Right atrium auricular region (tissue), 2 donors: ENCODE measurements at regions not wholly inside any gene's neighbourhood (a gene's known extent, or its start where the extent isn't known, plus 50 kb on each side); places are given as distances from the start of the nearest gene placed in this dataset.

Experiments used
- DNase-seq: peaks from one replicate; pipeline ENCODE4 v3.0.0-alpha.2; 2019; ENCODE audit warnings: low spot score
- H3K27ac ChIP-seq, 2 donors: fragments of 200-600 bp; sonication (generic); 1 replicate in 1 of 2; 2 replicates in 1 of 2; pipeline ENCODE4 v1.5.1; 2016 to 2019
- H3K27me3 ChIP-seq, 2 donors: fragments of 200-600 bp; sonication (generic); one replicate each; pipeline versions ENCODE4 v1.5.1 to v1.6.0; 2017 to 2019
- H3K36me3 ChIP-seq: fragments of 200-600 bp; sonication (generic); one replicate; pipeline ENCODE4 v1.5.1; 2016
- H3K4me1 ChIP-seq, 2 donors: fragments of 200-600 bp; sonication (generic); one replicate each; pipeline versions ENCODE4 v1.5.1 to v1.6.0; 2017 to 2019
- H3K4me3 ChIP-seq, 2 donors: fragments of 200-600 bp; sonication (generic); 1 replicate in 1 of 2; 2 replicates in 1 of 2; pipeline ENCODE4 v1.5.1; 2017 to 2019; ENCODE audit warnings: mild to moderate bottlenecking in 1 of 2, moderate library complexity in 1 of 2
- H3K9me3 ChIP-seq, 2 donors: fragments of 200-600 bp; sonication (generic); one replicate each; pipeline ENCODE4 v1.5.1; 2019
- CTCF ChIP-seq, 2 donors: fragments of 200-600 bp; sonication (generic); IDR thresholded peaks; one replicate each; pipeline ENCODE4 v1.5.1; 2019; ENCODE audit warnings: antibody characterized with exemption in 2 of 2

GRCh38 chr12:61384511-61384910 lies 875.7 kb upstream of the USP15 start:
- Histone ChIP-seq H3K27me3 (no peaks in the 10 kb centered on the region), H3K4me1 (no peaks in the 10 kb centered on the region), H3K27ac (no peak overlapping the region), H3K36me3 (no peaks in the 10 kb centered on the region), H3K9me3 (no peaks in the 10 kb centered on the region), H3K4me3 (no peak overlapping the region)
- no peak for DNase-seq
- TF ChIP-seq CTCF (IDR thresholded peaks at IDR 0.05), result no peak

- Histone ChIP-seq H3K9me3 (no peaks in the 10 kb centered on the region), H3K27ac (no peak overlapping the region), H3K27me3 (no peaks in the 10 kb centered on the region), H3K4me3 (no peak overlapping the region), H3K4me1 (no peaks in the 10 kb centered on the region), H3K36me3 (no peaks in the 10 kb centered on the region)
- TF ChIP-seq CTCF (IDR thresholded peaks at IDR 0.05), result no peak
- no peak for DNase-seq
Measured at GRCh38 chr12:61385771-61386170, 874.4 kb upstream of the USP15 start.

GRCh38 chr12:61397668-61398067 lies 862.5 kb upstream of the USP15 start:
- no peak for TF ChIP-seq CTCF (IDR thresholded peaks at IDR 0.05)
- H3K4me1 ChIP-seq, result no peaks in the 10 kb centered on the region
- H3K27me3 ChIP-seq, result no peaks in the 10 kb centered on the region
- H3K36me3 ChIP-seq, result no peaks in the 10 kb centered on the region
- no peaks in the 10 kb centered on the region for H3K9me3 ChIP-seq
- H3K27ac ChIP-seq, result no peak overlapping the region
- H3K4me3 ChIP-seq, result no peak overlapping the region
- no peak for DNase-seq

DNA sequence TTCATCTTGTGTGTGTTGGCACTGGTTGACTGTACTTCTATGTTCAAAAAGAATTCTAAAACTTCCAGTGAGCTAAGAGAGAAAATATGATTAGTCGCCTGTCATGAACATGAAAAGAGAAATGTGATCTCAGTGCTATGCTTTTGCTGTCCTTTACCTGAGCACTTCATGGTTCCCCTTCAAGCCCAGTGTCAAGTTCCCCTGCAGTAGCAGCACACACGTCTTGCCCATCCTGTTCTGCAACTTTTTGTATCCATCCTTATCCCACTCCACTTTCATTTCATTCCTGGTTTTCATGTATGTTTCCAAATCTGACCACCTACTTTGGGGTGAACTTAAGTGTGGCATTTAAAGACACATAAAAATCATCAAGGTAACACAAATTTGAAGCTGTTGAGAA lies 848.0 kb upstream of the USP15 start:
- TF ChIP-seq CTCF (IDR thresholded peaks at IDR 0.05), result no peak
- Histone ChIP-seq H3K27me3 (no peaks in the 10 kb centered on the region), H3K4me3 (no peak overlapping the region), H3K36me3 (no peaks in the 10 kb centered on the region), H3K9me3 (no peaks in the 10 kb centered on the region), H3K27ac (no peak overlapping the region), H3K4me1 (no peaks in the 10 kb centered on the region)
- DNase-seq, result no peak

DNA sequence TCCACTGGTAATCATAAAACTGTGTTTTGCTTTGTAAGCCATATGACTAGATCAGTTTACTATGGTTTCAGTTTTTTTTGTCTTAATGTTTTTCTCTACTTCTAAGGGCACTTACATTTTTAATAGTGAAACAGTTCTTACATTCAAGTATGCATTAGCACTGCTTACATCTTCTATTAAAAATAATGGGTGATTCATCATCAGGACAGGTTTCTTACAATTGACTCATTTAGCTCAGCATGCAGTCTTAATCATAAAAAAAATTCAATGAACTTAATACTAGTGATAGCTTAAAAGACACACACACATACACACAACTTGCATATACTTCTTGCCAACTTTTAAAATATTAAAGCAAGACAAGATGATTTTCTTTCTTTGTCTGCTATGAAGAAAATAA lies 845.7 kb upstream of the USP15 start:
- no peak overlapping the region for H3K27ac ChIP-seq
- TF ChIP-seq CTCF (IDR thresholded peaks at IDR 0.05), result no peak
- no peaks in the 10 kb centered on the region for H3K36me3 ChIP-seq
- H3K4me3 ChIP-seq, result no peak overlapping the region
- H3K4me1 ChIP-seq, result no peaks in the 10 kb centered on the region
- H3K27me3 ChIP-seq, result no peaks in the 10 kb centered on the region
- no peaks in the 10 kb centered on the region for H3K9me3 ChIP-seq
- no peak for DNase-seq

DNA sequence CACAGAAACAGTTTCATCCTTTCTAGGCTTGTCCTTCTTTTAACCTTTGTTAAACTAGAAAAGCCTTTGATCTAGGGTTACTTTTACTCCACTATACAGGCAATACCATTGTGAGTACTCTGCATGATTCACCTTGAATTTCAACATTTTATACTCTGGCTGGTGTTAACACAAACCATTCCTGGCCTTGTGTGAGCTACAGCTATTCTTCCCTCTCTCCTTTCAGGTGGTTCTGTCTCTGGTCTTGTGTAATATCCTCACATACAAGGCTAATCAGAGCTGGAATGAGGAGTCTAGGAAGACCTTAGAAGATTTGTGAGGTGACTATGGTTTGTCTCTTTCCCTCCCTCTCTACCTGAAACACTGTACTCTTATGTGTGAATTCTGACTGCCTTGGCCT lies 837.4 kb upstream of the USP15 start:
- no peak overlapping the region for H3K27ac ChIP-seq
- no peaks in the 10 kb centered on the region for H3K36me3 ChIP-seq
- peaks cover 0 to 8% of the 10 kb centered on the region in 2 donors for H3K9me3 ChIP-seq
- no peak for TF ChIP-seq CTCF (IDR thresholded peaks at IDR 0.05)
- H3K27me3 ChIP-seq, result no peaks in the 10 kb centered on the region
- no peak for DNase-seq
- H3K4me3 ChIP-seq, result no peak overlapping the region
- H3K4me1 ChIP-seq, result no peaks in the 10 kb centered on the region
